GM21360 (cell line): ENCODE measurements at regions not wholly inside any gene's neighbourhood (a gene's known extent, or its start where the extent isn't known, plus 50 kb on each side); places are given as distances from the start of the nearest gene placed in this dataset.

Experiments
- ATAC-seq: cut with Tn5 transposase; IDR thresholded peaks from one replicate; pipeline ENCODE4 v1.9.1; 2021; ENCODE audit warnings: mild to moderate bottlenecking, moderate library complexity; ENCODE audit not compliant: unreplicated experiment

DNA sequence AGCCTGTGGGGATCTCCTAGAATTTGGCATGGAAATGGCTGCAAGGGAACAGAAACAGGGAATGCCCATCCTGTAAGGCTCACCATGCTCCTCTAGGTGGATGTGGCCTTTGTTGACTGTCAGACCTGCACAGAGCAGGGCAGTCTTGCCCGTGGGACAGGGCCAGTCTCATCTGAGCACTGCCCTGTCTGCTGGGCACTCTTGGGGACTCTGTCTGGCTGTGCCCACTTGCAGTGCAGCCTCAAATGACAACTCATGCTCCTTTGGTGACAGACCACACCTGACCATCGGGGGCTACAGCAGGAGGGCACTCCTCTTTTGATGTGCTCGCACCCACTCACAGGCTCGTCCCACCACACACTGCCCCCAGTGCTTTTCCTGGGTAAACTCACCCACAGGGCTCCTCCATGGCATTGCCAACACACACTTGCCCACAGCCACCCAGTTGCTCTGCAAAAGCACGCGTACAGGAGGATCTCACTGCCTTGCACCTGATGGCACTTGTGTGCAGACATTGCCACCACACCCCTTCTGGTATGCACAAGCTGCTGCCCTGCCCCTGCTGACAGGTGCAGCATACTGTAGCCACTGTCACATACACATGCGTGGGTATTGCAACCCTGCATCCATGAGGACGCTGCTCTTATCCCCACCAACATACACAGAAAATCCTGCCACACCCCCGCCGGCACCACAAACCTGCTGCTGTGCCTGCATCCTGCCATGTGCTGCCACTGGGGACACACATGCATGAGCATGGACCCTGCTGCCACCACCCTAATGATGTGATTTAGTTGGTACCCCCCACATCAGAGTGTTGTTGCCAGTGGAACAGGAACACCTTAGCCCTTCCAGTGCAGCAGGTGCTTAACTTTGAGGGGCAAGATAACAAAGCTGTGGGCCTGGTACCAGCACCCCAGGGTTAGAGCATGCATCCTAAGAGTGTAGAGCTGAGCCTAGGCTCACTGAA lies 100.1 kb upstream of the ARHGEF9 start:
- no peak for ATAC-seq

DNA sequence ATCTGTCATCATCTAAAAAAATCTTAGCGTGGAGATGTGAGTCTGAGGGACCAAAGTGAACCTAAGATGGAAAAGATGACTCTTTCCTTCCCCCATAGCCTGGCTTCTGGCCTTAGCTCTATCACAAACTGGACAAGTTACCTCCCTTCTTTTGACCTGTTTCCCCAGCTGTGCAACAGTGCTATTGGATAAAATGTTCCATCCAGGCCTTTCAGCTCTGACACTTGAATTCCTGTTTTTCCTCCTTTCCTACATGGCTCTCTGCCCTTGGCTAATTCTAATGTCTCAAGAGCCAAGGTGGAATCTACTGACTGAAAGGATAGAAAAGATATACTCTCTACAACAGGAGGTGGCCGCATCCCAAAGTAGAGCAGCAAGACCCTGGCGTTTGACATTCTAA lies 84.5 kb upstream of the ARHGEF9 start:
- ATAC-seq = no peak

DNA sequence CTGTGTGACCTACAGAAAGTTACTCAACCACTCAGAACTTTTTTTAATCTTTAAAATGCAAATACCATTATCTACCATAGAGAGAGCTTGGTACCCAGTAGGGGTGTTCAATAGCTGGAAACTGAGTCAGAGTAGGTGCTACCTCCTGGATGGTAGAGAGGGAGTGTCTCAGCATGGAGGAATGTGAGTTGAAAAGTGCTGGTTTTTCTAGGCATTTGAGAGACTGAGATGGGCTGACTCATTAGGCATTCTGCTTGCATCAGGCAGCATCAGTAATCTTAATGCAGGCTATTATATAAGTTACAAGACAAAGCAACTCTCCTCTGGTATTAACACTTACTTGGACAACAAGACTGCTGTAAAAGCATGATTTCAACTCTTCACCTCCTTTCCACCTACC lies 70.9 kb upstream of the ARHGEF9 start:
- ATAC-seq = no peak

DNA sequence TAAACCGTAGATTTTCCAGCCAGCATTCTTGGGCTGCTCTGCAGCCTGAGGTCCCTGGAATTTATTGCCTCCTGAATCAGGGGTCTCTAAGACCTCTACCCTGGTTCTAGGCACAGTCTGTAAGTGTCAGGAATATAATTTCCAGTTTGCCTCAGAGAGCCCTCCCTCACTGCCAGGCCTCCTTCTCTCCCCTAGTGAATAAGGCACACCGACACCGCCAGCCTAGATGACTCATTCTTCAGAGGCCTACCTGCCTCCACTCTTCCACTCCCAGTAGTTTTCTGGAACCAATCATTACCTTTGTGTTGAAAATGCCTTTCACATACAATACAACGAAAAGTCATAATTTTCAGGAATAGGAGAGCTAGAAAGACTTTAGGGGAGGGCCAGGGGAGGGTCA lies 50.3 kb upstream of the ARHGEF9 start:
- no peak for ATAC-seq
